Activated CD4-positive, CD25-positive, alpha-beta regulatory T cell (primary cell): ENCODE measurements at regions not wholly inside any gene's neighbourhood (a gene's known extent, or its start where the extent isn't known, plus 50 kb on each side); places are given as distances from the start of the nearest gene placed in this dataset.

Source experiments
- DNase-seq, 4 experiments: peaks; one replicate each; lab custom pipeline; 2025; lab: John Stamatoyannopoulos, UW

DNA sequence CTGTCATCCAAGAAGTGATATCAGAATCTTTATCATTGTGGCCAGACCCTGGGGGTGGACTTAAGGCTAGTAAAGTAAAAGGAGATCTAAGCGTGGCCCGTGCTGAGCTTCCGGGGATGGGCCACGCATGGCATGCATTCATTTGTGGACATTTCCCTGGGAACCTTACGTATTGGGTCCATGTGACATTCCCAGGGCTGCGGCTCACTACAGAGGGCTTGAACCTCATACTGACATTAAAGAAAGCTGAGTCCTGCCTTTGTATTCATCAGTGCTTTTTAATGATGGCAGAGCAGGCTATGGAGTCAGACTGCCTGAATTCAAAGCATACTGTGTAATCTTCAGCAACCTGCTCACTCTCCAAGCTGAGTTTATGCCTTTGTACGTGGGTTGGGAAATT, 152.2 kb upstream of the AFDN start:
- DNase-seq = no peak

- no peak for DNase-seq
These were observed 150.6 kb upstream of the AFDN start for GRCh38 chr6:167676000-167676665.

- no peak for DNase-seq
These were observed 149.9 kb upstream of the AFDN start for GRCh38 chr6:167676666-167677421.

GRCh38 chr6:167677422-167677789, 149.3 kb upstream of the AFDN start:
- DNase-seq = no peak

GRCh38 chr6:167678102-167679101, 148.3 kb upstream of the AFDN start:
- DNase-seq = no peak

DNA sequence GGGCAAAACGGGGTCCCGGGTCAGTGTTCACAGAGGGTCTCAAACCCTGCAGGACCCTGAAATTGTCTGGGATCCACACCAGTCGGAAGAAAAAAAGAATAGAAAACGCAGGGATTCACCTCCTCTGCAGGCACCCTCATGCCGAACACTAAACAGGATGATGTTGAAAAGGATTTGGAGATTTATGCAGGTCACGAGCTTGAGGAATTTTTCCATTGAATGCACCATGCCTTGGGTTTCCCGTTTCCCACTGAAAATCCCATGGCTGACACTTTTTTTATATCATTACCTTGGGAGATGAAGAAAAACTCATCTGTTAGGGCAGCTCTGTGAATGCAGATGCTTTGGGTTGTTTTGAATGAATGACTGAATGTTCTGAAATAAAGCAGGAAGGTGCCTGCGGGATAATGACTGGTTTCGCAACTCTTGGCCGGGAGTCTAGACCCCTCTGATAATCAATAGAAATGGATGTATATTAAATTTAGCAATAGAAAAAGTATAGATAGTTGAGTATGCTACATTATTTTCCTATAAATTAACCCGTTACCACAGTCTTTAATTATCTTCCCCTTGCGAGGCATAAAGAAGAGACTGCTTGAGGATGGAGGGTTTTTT, 147.5 kb upstream of the AFDN start:
- no peak for DNase-seq

DNA sequence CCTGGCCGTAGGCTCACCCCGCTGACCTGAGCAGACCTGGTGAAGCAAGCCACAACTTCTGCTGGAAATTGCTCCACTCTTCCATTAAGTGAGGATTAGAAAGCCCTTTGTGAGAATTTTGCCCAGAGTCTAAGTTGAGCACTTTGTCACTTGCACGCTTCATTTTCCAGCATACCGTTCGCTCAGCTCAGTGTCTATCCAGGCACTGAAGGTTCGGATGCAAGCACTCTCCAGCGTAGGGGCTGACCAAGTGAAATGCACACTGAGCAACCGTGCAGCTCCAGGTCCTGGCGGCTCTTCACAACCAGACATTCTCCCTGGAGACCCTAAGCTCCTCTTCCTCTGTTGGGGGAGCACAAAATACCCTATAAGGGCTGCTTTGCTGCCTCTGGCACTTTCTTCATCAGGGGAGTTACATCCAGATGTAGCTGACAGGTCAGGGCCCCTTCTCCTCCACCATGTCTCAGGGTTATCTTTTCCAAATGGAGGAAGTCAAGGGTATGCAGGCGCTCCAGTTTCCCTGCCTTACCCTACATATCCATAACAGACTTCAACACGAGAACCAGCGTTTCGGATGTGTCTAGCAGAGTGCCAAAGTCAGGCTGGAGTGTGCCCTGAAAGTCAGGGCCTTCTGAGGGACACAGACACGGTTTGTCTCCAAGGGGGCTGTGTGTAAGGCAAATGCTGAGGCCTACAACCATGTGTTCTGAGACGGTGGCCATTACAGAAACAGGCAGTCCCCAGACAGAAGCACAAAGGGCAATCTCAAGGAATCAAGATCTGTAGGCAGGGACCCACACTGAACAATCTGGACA, 146.7 kb upstream of the AFDN start:
- no peak for DNase-seq

DNA sequence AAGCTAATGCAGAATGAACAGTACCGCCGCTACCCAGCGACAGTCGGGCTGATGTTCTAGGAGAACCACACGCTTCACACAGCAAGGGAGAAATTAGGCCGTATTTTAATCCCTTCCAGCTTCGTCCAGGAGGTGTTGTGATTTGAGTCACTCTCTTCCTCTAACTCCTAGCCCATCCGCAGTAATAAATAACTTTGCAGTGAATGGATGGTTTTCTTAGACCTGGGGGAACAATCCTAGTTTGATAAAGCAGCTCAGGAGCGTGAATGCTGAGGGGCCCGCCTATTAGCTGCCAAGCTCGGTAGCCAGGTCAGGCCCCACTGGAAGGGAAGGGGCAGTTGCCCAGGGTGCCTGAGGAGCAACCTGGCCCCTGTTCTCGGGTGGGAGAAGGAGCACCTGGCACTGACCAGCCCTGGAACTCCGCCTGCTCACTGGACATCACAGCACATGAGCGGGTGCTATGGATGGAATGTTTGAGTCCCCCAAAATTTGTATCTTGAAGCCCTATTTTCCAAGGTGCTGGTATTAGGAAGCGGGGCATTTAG, 146.0 kb upstream of the AFDN start:
- DNase-seq = no peak

DNA sequence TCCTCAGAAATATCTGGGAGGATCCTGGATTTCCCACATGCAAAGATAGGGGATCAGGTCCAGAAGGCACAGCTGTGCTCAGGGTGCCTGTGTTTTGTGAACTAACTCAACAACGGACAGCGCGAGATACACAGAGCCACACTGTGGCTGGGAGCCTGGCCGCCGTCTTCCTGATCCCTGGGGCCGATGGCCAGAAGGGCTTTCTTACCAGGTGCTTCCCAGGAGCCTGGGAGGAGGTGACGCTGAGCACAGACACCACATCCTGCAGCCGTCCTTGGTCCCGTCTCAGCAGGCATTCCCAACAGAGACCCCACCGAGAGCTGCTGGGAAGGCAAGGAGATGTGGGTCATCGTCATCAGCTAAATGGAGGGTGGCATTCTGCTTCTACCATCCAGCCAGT, 144.6 kb upstream of the AFDN start:
- DNase-seq = no peak

GRCh38 chr6:167682546-167683027, 144.1 kb upstream of the AFDN start:
- DNase-seq = no peak

GRCh38 chr6:167683028-167683862, 143.5 kb upstream of the AFDN start:
- no peak for DNase-seq

- no peak for DNase-seq
These were observed 142.2 kb upstream of the AFDN start for GRCh38 chr6:167684276-167685104.

DNA sequence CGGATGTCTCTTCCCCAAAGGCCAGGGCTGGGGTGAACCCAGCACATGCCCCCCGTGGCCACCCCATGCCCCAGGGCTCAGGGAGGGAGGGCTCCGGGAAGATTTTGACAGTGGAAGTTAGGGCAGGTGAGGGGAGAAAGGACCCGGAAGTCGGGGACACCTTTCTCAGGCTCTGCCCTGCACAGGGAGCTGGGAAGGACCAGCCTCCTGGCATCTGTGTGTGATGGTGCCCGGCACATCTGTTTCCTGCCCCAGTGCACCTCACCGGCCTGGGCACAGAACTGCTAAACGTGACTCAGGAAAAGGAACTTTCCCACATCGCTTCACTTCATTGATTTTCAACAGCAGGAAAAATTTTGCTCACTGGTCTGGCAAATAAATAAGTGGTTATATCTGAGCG, 141.1 kb upstream of the AFDN start:
- DNase-seq = no peak

- DNase-seq = no peak
These were observed 140.4 kb upstream of the AFDN start for GRCh38 chr6:167686204-167686893.

GRCh38 chr6:167687116-167687725, 139.5 kb upstream of the AFDN start:
- DNase-seq = no peak

DNA sequence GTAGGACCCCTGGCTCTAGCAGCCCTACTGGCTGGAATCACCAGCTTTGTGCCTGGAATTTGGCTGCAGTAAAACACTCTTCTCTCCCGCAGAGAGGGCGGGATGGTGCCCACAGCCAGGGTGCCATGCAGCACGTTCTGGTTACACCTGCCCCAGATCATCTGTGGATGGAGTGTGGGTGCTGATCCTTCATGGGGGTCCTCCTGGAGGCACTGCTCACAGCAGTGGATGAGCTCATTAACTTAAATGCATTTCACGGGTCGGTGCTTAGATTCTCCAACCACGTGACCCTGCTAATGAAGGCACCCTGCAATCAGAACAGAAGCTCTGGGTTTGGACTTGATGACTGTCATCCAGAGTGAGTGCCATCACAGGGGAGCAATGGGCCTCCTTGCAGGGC, 138.6 kb upstream of the AFDN start:
- DNase-seq = no peak

GRCh38 chr6:167689278-167689677, 137.4 kb upstream of the AFDN start:
- DNase-seq = no peak

- DNase-seq = no peak
These were observed 137.0 kb upstream of the AFDN start for GRCh38 chr6:167689751-167690150.
